ENCODE measurements at regions not wholly inside any gene's neighbourhood (a gene's known extent, or its start where the extent isn't known, plus 50 kb on each side); places are given as distances from the start of the nearest gene placed in this dataset.

GRCh38 chr7:88681682-88682081 lies 77.8 kb upstream of the ZNF804B start:
- Histone ChIP-seq H3K36me3 (ENCODE audit: control insufficient read depth, insufficient read depth, low read length) (no peaks in the 10 kb centered on the region), H3K4me1 (ENCODE audit: control insufficient read depth, extremely low read depth, insufficient read depth, low read length) (no peaks in the 10 kb centered on the region), H4K20me1 (ENCODE audit: control insufficient read depth, extremely low read depth, insufficient read depth, low read length) (no peaks in the 10 kb centered on the region), H3K27me3 (ENCODE audit: control insufficient read depth, insufficient read depth, low read length) (no peaks in the 10 kb centered on the region), H3K9me3 (ENCODE audit: control insufficient read depth, insufficient read depth, low read depth, low read length) (no peaks in the 10 kb centered on the region), H3K9ac (ENCODE audit: insufficient read depth, low read length) (no peak overlapping the region), H3K4me3 (replicated peaks in 1 of 4; ENCODE audit: control extremely low read depth in 1 of 4, insufficient read depth in 1 of 4, low read depth in 3 of 4, low read length in 4 of 4) (no peak overlapping the region), H2AFZ (ENCODE audit: low read length) (no peak overlapping the region), H3K4me2 (ENCODE audit: extremely low read depth, insufficient read depth, low read length) (no peak overlapping the region), H3K27ac (ENCODE audit: insufficient read depth, low read length) (no peak overlapping the region), H3K79me2 (ENCODE audit: control insufficient read depth, insufficient read depth, low read length) (no peaks in the 10 kb centered on the region)
- TF ChIP-seq CTCF (conservative IDR thresholded peaks at IDR 0.05 in 1 of 2, IDR thresholded peaks at IDR 0.05 in 1 of 2; ENCODE audit: low read depth in 1 of 2, low read length in 2 of 2) (no peak), EZH2 (IDR thresholded peaks at IDR 0.05; ENCODE audit: low read length, missing control alignments) (no peak)
- no peak for DNase-seq (ENCODE audit: low read depth in 2 of 2)

- no peaks in the 10 kb centered on the region for H3K79me2 ChIP-seq (ENCODE audit: control insufficient read depth, insufficient read depth, low read length)
- H3K36me3 ChIP-seq (ENCODE audit: control insufficient read depth, insufficient read depth, low read length): no peaks in the 10 kb centered on the region
- H3K4me3 ChIP-seq (replicated peaks in 1 of 4; ENCODE audit: control extremely low read depth in 1 of 4, insufficient read depth in 1 of 4, low read depth in 3 of 4, low read length in 4 of 4): no peak overlapping the region
- no peak overlapping the region for H2AFZ ChIP-seq (ENCODE audit: low read length)
- H3K4me1 ChIP-seq (ENCODE audit: control insufficient read depth, extremely low read depth, insufficient read depth, low read length): no peaks in the 10 kb centered on the region
- H3K9me3 ChIP-seq (ENCODE audit: control insufficient read depth, insufficient read depth, low read depth, low read length): no peaks in the 10 kb centered on the region
- no peak for TF ChIP-seq CTCF (conservative IDR thresholded peaks at IDR 0.05 in 1 of 2, IDR thresholded peaks at IDR 0.05 in 1 of 2; ENCODE audit: low read depth in 1 of 2, low read length in 2 of 2)
- TF ChIP-seq EZH2 (IDR thresholded peaks at IDR 0.05; ENCODE audit: low read length, missing control alignments): no peak
- no peaks in the 10 kb centered on the region for H4K20me1 ChIP-seq (ENCODE audit: control insufficient read depth, extremely low read depth, insufficient read depth, low read length)
- no peak for DNase-seq (ENCODE audit: low read depth in 2 of 2)
- H3K27me3 ChIP-seq (ENCODE audit: control insufficient read depth, insufficient read depth, low read length): no peaks in the 10 kb centered on the region
- H3K4me2 ChIP-seq (ENCODE audit: extremely low read depth, insufficient read depth, low read length): no peak overlapping the region
- no peak overlapping the region for H3K9ac ChIP-seq (ENCODE audit: insufficient read depth, low read length)
- no peak overlapping the region for H3K27ac ChIP-seq (ENCODE audit: insufficient read depth, low read length)
These were observed 89.0 kb upstream of the ZNF804B start for GRCh38 chr7:88670536-88670935.

- Histone ChIP-seq H3K27ac (ENCODE audit: insufficient read depth, low read length) (no peak overlapping the region), H3K4me1 (ENCODE audit: control insufficient read depth, extremely low read depth, insufficient read depth, low read length) (no peaks in the 10 kb centered on the region), H3K79me2 (ENCODE audit: control insufficient read depth, insufficient read depth, low read length) (no peaks in the 10 kb centered on the region), H3K4me3 (replicated peaks in 1 of 4; ENCODE audit: control extremely low read depth in 1 of 4, insufficient read depth in 1 of 4, low read depth in 3 of 4, low read length in 4 of 4) (no peak overlapping the region), H3K9me3 (ENCODE audit: control insufficient read depth, insufficient read depth, low read depth, low read length) (no peaks in the 10 kb centered on the region), H4K20me1 (ENCODE audit: control insufficient read depth, extremely low read depth, insufficient read depth, low read length) (no peaks in the 10 kb centered on the region), H3K27me3 (ENCODE audit: control insufficient read depth, insufficient read depth, low read length) (no peaks in the 10 kb centered on the region), H3K9ac (ENCODE audit: insufficient read depth, low read length) (no peak overlapping the region), H2AFZ (ENCODE audit: low read length) (no peak overlapping the region), H3K36me3 (ENCODE audit: control insufficient read depth, insufficient read depth, low read length) (no peaks in the 10 kb centered on the region), H3K4me2 (ENCODE audit: extremely low read depth, insufficient read depth, low read length) (no peak overlapping the region)
- no peak for TF ChIP-seq CTCF (conservative IDR thresholded peaks at IDR 0.05 in 1 of 2, IDR thresholded peaks at IDR 0.05 in 1 of 2; ENCODE audit: low read depth in 1 of 2, low read length in 2 of 2)
- no peak for TF ChIP-seq EZH2 (IDR thresholded peaks at IDR 0.05; ENCODE audit: low read length, missing control alignments)
- no peak for DNase-seq (ENCODE audit: low read depth in 2 of 2)
These were observed 89.6 kb upstream of the ZNF804B start for GRCh38 chr7:88669913-88670312.

Data from fibroblast of lung (primary cell).